HEK293 (cell line): ENCODE measurements at regions not wholly inside any gene's neighbourhood (a gene's known extent, or its start where the extent isn't known, plus 50 kb on each side); places are given as distances from the start of the nearest gene placed in this dataset.

Source experiments
- CTCF ChIA-PET: fragments of 350-600 bp; formaldehyde crosslinking; extraction: SDS; loops from one replicate; lab custom pipeline; 2021; ENCODE audit warnings: antibody characterized with exemption; lab: Yijun Ruan, JAX
- POLR2A ChIA-PET: fragments of 300-600 bp; formaldehyde crosslinking; extraction: SDS; loops from one replicate; lab custom pipeline; 2020; ENCODE audit warnings: antibody characterized with exemption, inconsistent platforms; lab: Yijun Ruan, JAX
- H3K27ac ChIP-seq: fragments of 200-500 bp; sonication (Bioruptor generic); 2 replicates; pipeline ENCODE4 v1.5.1; 2014; ENCODE audit warnings: low read depth, low read length, control low read depth, inconsistent platforms; ENCODE audit errors: extremely low read depth
- H3K36me3 ChIP-seq, 2 experiments: fragments of 200-500 bp in 1 of 2; sonication (Bioruptor generic) in 1 of 2; 1 replicate in 1 of 2; 2 replicates in 1 of 2; pipeline ENCODE4 v1.5.1; 2014 to 2017; ENCODE audit warnings: inconsistent platforms in 2 of 2, low read length in 2 of 2; ENCODE audit not compliant: control insufficient read depth in 2 of 2, insufficient read depth in 1 of 2
- H3K4me1 ChIP-seq: fragments of 200-500 bp; sonication (Bioruptor generic); 2 replicates; pipeline ENCODE4 v1.5.1; 2014; ENCODE audit warnings: mild to moderate bottlenecking, low read length, inconsistent platforms; ENCODE audit not compliant: control insufficient read depth, insufficient read depth
- H3K4me3 ChIP-seq: 2 replicates; pipeline ENCODE4 v1.5.1; 2011; ENCODE audit warnings: low read depth, mild to moderate bottlenecking, control low read depth, low read length, moderate library complexity
- H3K9me3 ChIP-seq: fragments of 200-500 bp; sonication (Bioruptor generic); 2 replicates; pipeline ENCODE4 v1.5.1; 2014; ENCODE audit warnings: low read depth, low read length, inconsistent platforms; ENCODE audit not compliant: control insufficient read depth, insufficient read depth
- GLI2 ChIP-seq: fragments of 450-650 bp; formaldehyde crosslinking; IDR thresholded peaks from 2 replicates; pipeline ENCODE4; 2017; ENCODE audit warnings: missing biosample characterization, missing genetic modification characterization, low read depth, borderline replicate concordance
- PRDM2 ChIP-seq: fragments of 450-650 bp; formaldehyde crosslinking; IDR thresholded peaks from 2 replicates; pipeline ENCODE4 v1.5.1; 2016; ENCODE audit warnings: missing biosample characterization, missing genetic modification characterization, borderline replicate concordance
- ZEB2 ChIP-seq: fragments of 450-650 bp; formaldehyde crosslinking; IDR thresholded peaks from 2 replicates; pipeline ENCODE4 v1.5.1; 2016; ENCODE audit warnings: missing biosample characterization, missing genetic modification characterization
- ZNF280C ChIP-seq: fragments of 450-650 bp; formaldehyde crosslinking; IDR thresholded peaks from 2 replicates; pipeline ENCODE4 v1.5.1; 2016; ENCODE audit warnings: missing biosample characterization, missing genetic modification characterization
- ZNF292 ChIP-seq: fragments of 450-650 bp; formaldehyde crosslinking; IDR thresholded peaks from 2 replicates; pipeline ENCODE4 v1.5.1; 2016; ENCODE audit warnings: low read depth, missing biosample characterization, missing genetic modification characterization, borderline replicate concordance
- ZNF398 ChIP-seq: fragments of 450-650 bp; formaldehyde crosslinking; IDR thresholded peaks from 2 replicates; pipeline ENCODE4 v1.5.1; 2017; ENCODE audit warnings: missing biosample characterization, missing genetic modification characterization
- ZNF423 ChIP-seq: fragments of 450-650 bp; formaldehyde crosslinking; IDR thresholded peaks from 2 replicates; pipeline ENCODE4 v1.5.1; 2016; ENCODE audit warnings: missing biosample characterization, missing genetic modification characterization
- ZNF514 ChIP-seq: fragments of 450-650 bp; formaldehyde crosslinking; IDR thresholded peaks from 2 replicates; pipeline ENCODE4 v1.5.1; 2016; ENCODE audit warnings: missing biosample characterization, missing genetic modification characterization
- TF ChIP-seq, protein P1 (sequence below): fragments of 450-650 bp; formaldehyde crosslinking; IDR thresholded peaks from 2 replicates; pipeline ENCODE4 v1.5.1; 2016; ENCODE audit warnings: missing biosample characterization, missing genetic modification characterization
- TF ChIP-seq, protein P2 (sequence below): fragments of 450-650 bp; formaldehyde crosslinking; IDR thresholded peaks from 2 replicates; pipeline ENCODE4 v1.5.1; 2016; ENCODE audit warnings: missing biosample characterization, missing genetic modification characterization

- TF ChIP-seq, protein P1, sequence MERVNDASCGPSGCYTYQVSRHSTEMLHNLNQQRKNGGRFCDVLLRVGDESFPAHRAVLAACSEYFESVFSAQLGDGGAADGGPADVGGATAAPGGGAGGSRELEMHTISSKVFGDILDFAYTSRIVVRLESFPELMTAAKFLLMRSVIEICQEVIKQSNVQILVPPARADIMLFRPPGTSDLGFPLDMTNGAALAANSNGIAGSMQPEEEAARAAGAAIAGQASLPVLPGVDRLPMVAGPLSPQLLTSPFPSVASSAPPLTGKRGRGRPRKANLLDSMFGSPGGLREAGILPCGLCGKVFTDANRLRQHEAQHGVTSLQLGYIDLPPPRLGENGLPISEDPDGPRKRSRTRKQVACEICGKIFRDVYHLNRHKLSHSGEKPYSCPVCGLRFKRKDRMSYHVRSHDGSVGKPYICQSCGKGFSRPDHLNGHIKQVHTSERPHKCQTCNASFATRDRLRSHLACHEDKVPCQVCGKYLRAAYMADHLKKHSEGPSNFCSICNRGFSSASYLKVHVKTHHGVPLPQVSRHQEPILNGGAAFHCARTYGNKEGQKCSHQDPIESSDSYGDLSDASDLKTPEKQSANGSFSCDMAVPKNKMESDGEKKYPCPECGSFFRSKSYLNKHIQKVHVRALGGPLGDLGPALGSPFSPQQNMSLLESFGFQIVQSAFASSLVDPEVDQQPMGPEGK, result no peak
- no peak for TF ChIP-seq ZNF398
Observed at GRCh38 chr9:91027005-91027404, 225.4 kb downstream of the SYK start (continued).

DNA sequence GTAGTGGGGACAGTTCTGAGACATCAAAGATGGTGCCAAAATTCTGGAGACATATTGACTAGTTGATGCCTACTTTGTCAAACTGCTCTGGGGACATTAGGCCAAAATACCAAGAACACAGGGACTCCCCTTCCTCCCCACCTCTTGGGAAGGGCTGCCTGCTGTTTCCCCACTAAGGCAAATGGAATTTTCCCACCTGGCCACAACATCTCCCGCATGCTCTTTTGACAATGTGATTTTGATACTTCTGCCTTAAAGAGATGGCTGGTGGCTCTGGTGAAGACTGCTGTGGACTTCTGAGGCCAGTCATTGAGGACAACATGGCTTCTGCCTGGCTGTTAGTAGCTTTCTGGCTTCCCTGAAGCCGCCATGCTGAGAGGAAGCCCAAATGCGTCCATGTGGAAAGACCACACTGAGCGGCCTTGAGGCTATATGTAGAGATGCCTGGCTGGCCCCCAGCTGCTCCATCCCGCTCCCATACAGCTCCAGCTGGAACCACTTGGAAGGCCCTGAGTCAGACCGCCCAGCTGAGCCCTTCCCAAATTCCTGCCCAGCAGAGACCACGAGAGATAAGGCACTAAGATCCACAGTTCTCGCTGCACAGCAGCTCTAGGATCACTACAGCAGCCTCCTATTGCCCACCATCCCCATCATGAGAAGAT, 226.7 kb downstream of the SYK start:
- Histone ChIP-seq H3K9me3 (no peaks in the 10 kb centered on the region), H3K36me3 (no peaks in the 10 kb centered on the region), H3K4me3 (no peak overlapping the region), H3K4me1 (no peaks in the 10 kb centered on the region), H3K27ac (no peak overlapping the region)
- ChIA-PET POLR2A (no interaction called here), CTCF (no interaction called here)
- TF ChIP-seq ZNF292 (tag by site-specific recombination) (no peak), ZNF280C (tag by site-specific recombination) (no peak), ZEB2 (no peak), GLI2 (no peak), ZNF423 (tag by site-specific recombination) (no peak), PRDM2 (tag by site-specific recombination) (no peak), ZNF514 (tag by site-specific recombination) (no peak)
- TF ChIP-seq, protein P2, sequence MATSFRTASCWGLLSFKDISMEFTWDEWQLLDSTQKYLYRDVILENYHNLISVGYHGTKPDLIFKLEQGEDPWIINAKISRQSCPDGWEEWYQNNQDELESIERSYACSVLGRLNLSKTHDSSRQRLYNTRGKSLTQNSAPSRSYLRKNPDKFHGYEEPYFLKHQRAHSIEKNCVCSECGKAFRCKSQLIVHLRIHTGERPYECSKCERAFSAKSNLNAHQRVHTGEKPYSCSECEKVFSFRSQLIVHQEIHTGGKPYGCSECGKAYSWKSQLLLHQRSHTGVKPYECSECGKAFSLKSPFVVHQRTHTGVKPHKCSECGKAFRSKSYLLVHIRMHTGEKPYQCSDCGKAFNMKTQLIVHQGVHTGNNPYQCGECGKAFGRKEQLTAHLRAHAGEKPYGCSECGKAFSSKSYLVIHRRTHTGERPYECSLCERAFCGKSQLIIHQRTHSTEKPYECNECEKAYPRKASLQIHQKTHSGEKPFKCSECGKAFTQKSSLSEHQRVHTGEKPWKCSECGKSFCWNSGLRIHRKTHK (tag by site-specific recombination), result no peak
